IPS-18a (cell line): ENCODE measurements at regions not wholly inside any gene's neighbourhood (a gene's known extent, or its start where the extent isn't known, plus 50 kb on each side); places are given as distances from the start of the nearest gene placed in this dataset.

Experiments used
- H3K27ac ChIP-seq: one replicate; pipeline ENCODE4 v1.5.1; 2013; ENCODE audit warnings: low read length
- H3K27me3 ChIP-seq: one replicate; pipeline ENCODE4 v1.6.1; 2013; ENCODE audit warnings: mild to moderate bottlenecking, low read length; ENCODE audit not compliant: control insufficient read depth, insufficient read depth
- H3K36me3 ChIP-seq: one replicate; pipeline ENCODE4 v1.6.1; 2013; ENCODE audit warnings: low read depth, low read length; ENCODE audit not compliant: control insufficient read depth
- H3K4me1 ChIP-seq: one replicate; pipeline ENCODE4 v1.6.1; 2013; ENCODE audit warnings: low read depth, low read length; ENCODE audit not compliant: control insufficient read depth
- H3K4me3 ChIP-seq: one replicate; pipeline ENCODE4 v1.5.1; 2013; ENCODE audit warnings: low read length
- H3K9ac ChIP-seq: one replicate; pipeline ENCODE4 v1.6.1; 2013; ENCODE audit warnings: mild to moderate bottlenecking, low read length, moderate library complexity
- H3K9me3 ChIP-seq: one replicate; pipeline ENCODE4 v1.6.1; 2013; ENCODE audit warnings: low read depth, low read length; ENCODE audit not compliant: control insufficient read depth

GRCh38 chr18:5057386-5058348, 139.4 kb downstream of the AKAIN1 start:
- H3K9me3 ChIP-seq = no peaks in the 10 kb centered on the region
- H3K36me3 ChIP-seq = no peaks in the 10 kb centered on the region
- no peak overlapping the region for H3K4me3 ChIP-seq
- H3K27me3 ChIP-seq = no peaks in the 10 kb centered on the region
- no peaks in the 10 kb centered on the region for H3K4me1 ChIP-seq
- no peak overlapping the region for H3K9ac ChIP-seq
- no peak overlapping the region for H3K27ac ChIP-seq

- Histone ChIP-seq H3K9ac (no peak overlapping the region), H3K9me3 (no peaks in the 10 kb centered on the region), H3K27me3 (no peaks in the 10 kb centered on the region), H3K4me1 (no peaks in the 10 kb centered on the region), H3K36me3 (no peaks in the 10 kb centered on the region), H3K27ac (no peak overlapping the region), H3K4me3 (no peak overlapping the region)
These were observed 144.6 kb downstream of the AKAIN1 start for GRCh38 chr18:5052491-5052890.

- H3K9ac ChIP-seq = no peak overlapping the region
- no peaks in the 10 kb centered on the region for H3K4me1 ChIP-seq
These were observed 145.8 kb downstream of the AKAIN1 start for GRCh38 chr18:5051207-5051606.

GRCh38 chr18:5049124-5049523, 147.9 kb downstream of the AKAIN1 start:
- H3K27ac ChIP-seq = no peak overlapping the region
- H3K36me3 ChIP-seq = no peaks in the 10 kb centered on the region
- no peaks in the 10 kb centered on the region for H3K4me1 ChIP-seq
- H3K4me3 ChIP-seq = no peak overlapping the region
- H3K27me3 ChIP-seq = no peaks in the 10 kb centered on the region
- no peak overlapping the region for H3K9ac ChIP-seq
- H3K9me3 ChIP-seq = no peaks in the 10 kb centered on the region

More at GRCh38 chr18:5051207-5051606, 145.8 kb downstream of the AKAIN1 start:
- Histone ChIP-seq H3K4me3 (no peak overlapping the region), H3K36me3 (no peaks in the 10 kb centered on the region), H3K9me3 (no peaks in the 10 kb centered on the region), H3K27ac (no peak overlapping the region), H3K27me3 (no peaks in the 10 kb centered on the region)

GRCh38 chr18:5040476-5040875, 156.6 kb downstream of the AKAIN1 start:
- no peak overlapping the region for H3K4me3 ChIP-seq
- H3K9ac ChIP-seq = no peak overlapping the region
- no peak overlapping the region for H3K27ac ChIP-seq
- peaks cover 24% of the 10 kb centered on the region for H3K27me3 ChIP-seq
- H3K9me3 ChIP-seq = no peaks in the 10 kb centered on the region
- peaks cover 9% of the 10 kb centered on the region for H3K4me1 ChIP-seq
- no peaks in the 10 kb centered on the region for H3K36me3 ChIP-seq

- Histone ChIP-seq H3K27me3 (peaks cover 24% of the 10 kb centered on the region), H3K36me3 (no peaks in the 10 kb centered on the region), H3K4me3 (no peak overlapping the region), H3K9ac (no peak overlapping the region), H3K4me1 (peaks cover 9% of the 10 kb centered on the region), H3K9me3 (peaks cover 4% of the 10 kb centered on the region), H3K27ac (no peak overlapping the region)
These were observed 160.5 kb downstream of the AKAIN1 start for GRCh38 chr18:5036523-5036922.

- Histone ChIP-seq H3K9me3 (peaks cover 4% of the 10 kb centered on the region), H3K9ac (no peak overlapping the region), H3K27me3 (no peaks in the 10 kb centered on the region), H3K27ac (no peak overlapping the region), H3K36me3 (no peaks in the 10 kb centered on the region), H3K4me3 (no peak overlapping the region), H3K4me1 (no peaks in the 10 kb centered on the region)
These were observed 165.8 kb downstream of the AKAIN1 start for GRCh38 chr18:5031216-5031615.

GRCh38 chr18:5030636-5031035, 166.4 kb downstream of the AKAIN1 start:
- peaks cover 4% of the 10 kb centered on the region for H3K9me3 ChIP-seq
- no peak overlapping the region for H3K27ac ChIP-seq
- no peak overlapping the region for H3K9ac ChIP-seq
- H3K36me3 ChIP-seq = no peaks in the 10 kb centered on the region
- H3K27me3 ChIP-seq = no peaks in the 10 kb centered on the region
- no peaks in the 10 kb centered on the region for H3K4me1 ChIP-seq
- H3K4me3 ChIP-seq = no peak overlapping the region

- no peaks in the 10 kb centered on the region for H3K4me1 ChIP-seq
- no peak overlapping the region for H3K4me3 ChIP-seq
- H3K27me3 ChIP-seq = no peaks in the 10 kb centered on the region
- no peaks in the 10 kb centered on the region for H3K36me3 ChIP-seq
- H3K27ac ChIP-seq = no peak overlapping the region
- no peak overlapping the region for H3K9ac ChIP-seq
- no peaks in the 10 kb centered on the region for H3K9me3 ChIP-seq
These were observed 167.5 kb downstream of the AKAIN1 start for GRCh38 chr18:5029592-5029991.

- H3K4me1 ChIP-seq = no peaks in the 10 kb centered on the region
These were observed 172.3 kb downstream of the AKAIN1 start for GRCh38 chr18:5024741-5025140.

GRCh38 chr18:5021558-5021957, 175.5 kb downstream of the AKAIN1 start:
- no peak overlapping the region for H3K27ac ChIP-seq
- H3K4me3 ChIP-seq = no peak overlapping the region
- H3K9me3 ChIP-seq = no peaks in the 10 kb centered on the region
- no peaks in the 10 kb centered on the region for H3K27me3 ChIP-seq
- no peaks in the 10 kb centered on the region for H3K36me3 ChIP-seq
- H3K9ac ChIP-seq = no peak overlapping the region
- H3K4me1 ChIP-seq = no peaks in the 10 kb centered on the region

More at GRCh38 chr18:5024741-5025140, 172.3 kb downstream of the AKAIN1 start:
- H3K9ac ChIP-seq = no peak overlapping the region
- no peaks in the 10 kb centered on the region for H3K36me3 ChIP-seq
- H3K27ac ChIP-seq = no peak overlapping the region
- no peak overlapping the region for H3K4me3 ChIP-seq
- no peaks in the 10 kb centered on the region for H3K9me3 ChIP-seq
- H3K27me3 ChIP-seq = no peaks in the 10 kb centered on the region

GRCh38 chr18:5015213-5015612, 181.8 kb downstream of the AKAIN1 start:
- peaks cover 5% of the 10 kb centered on the region for H3K4me1 ChIP-seq
- no peak overlapping the region for H3K4me3 ChIP-seq

More at GRCh38 chr18:5015213-5015612, 181.8 kb downstream of the AKAIN1 start:
- no peaks in the 10 kb centered on the region for H3K36me3 ChIP-seq
- no peak overlapping the region for H3K27ac ChIP-seq
- no peaks in the 10 kb centered on the region for H3K9me3 ChIP-seq
- no peak overlapping the region for H3K9ac ChIP-seq
- no peaks in the 10 kb centered on the region for H3K27me3 ChIP-seq
